Activated CD4-positive, alpha-beta T cell treated with anti-CD3 and anti-CD28 coated beads for 4 hours (primary cell): ENCODE measurements at regions not wholly inside any gene's neighbourhood (a gene's known extent, or its start where the extent isn't known, plus 50 kb on each side); places are given as distances from the start of the nearest gene placed in this dataset.
"Not testable (repeated sequence)": the region's sequence is repeated elsewhere in the genome, so short reads cannot be mapped to it uniquely, and the experiment has no call there.

ENCODE experiments used
- DNase-seq, 2 donors: peaks; one replicate each; pipeline ENCODE4 v3.0.0-alpha.2; 2020

GRCh38 chr6:103113416-103113815 is 1719.9 kb downstream of the GRIK2 start:
- DNase-seq: no peak

- DNase-seq: no peak
Observed at GRCh38 chr6:103107985-103108384, 1714.5 kb downstream of the GRIK2 start.

GRCh38 chr6:103105686-103106085 is 1712.2 kb downstream of the GRIK2 start:
- DNase-seq: no peak

GRCh38 chr6:103101267-103101666 is 1707.8 kb downstream of the GRIK2 start:
- DNase-seq: no peak

GRCh38 chr6:103092414-103092813 is 1698.9 kb downstream of the GRIK2 start:
- not testable (repeated sequence) for DNase-seq

GRCh38 chr6:103085801-103086200 is 1692.3 kb downstream of the GRIK2 start:
- DNase-seq: no peak

- DNase-seq: no peak
Observed at GRCh38 chr6:103081876-103082630, 1688.5 kb downstream of the GRIK2 start.

GRCh38 chr6:103081126-103081525 is 1687.6 kb downstream of the GRIK2 start:
- DNase-seq: no peak

- no peak for DNase-seq
Observed at GRCh38 chr6:103080497-103080896, 1687.0 kb downstream of the GRIK2 start.

GRCh38 chr6:103079867-103080266 is 1686.4 kb downstream of the GRIK2 start:
- no peak for DNase-seq

- no peak for DNase-seq
Observed at GRCh38 chr6:103062136-103062535, 1668.6 kb downstream of the GRIK2 start.

- no peak for DNase-seq
Observed at GRCh38 chr6:103047567-103047966, 1654.1 kb downstream of the GRIK2 start.

- DNase-seq: no peak
Observed at GRCh38 chr6:103042336-103042735, 1648.8 kb downstream of the GRIK2 start.

GRCh38 chr6:103036846-103037245 is 1643.3 kb downstream of the GRIK2 start:
- DNase-seq: no peak

- no peak for DNase-seq
Observed at GRCh38 chr6:103027271-103027931, 1633.9 kb downstream of the GRIK2 start.

- no peak for DNase-seq
Observed at GRCh38 chr6:103018426-103018825, 1624.9 kb downstream of the GRIK2 start.

- DNase-seq: no peak
Observed at GRCh38 chr6:103017878-103018277, 1624.4 kb downstream of the GRIK2 start.

- no peak for DNase-seq
Observed at GRCh38 chr6:103011605-103012004, 1618.1 kb downstream of the GRIK2 start.

GRCh38 chr6:103002282-103002681 is 1608.8 kb downstream of the GRIK2 start:
- no peak for DNase-seq

- DNase-seq: no peak
Observed at GRCh38 chr6:103001724-103002123, 1608.2 kb downstream of the GRIK2 start.

GRCh38 chr6:103000688-103001087 is 1607.2 kb downstream of the GRIK2 start:
- no peak for DNase-seq

- DNase-seq: no peak
Observed at GRCh38 chr6:102995491-102995890, 1602.0 kb downstream of the GRIK2 start.

GRCh38 chr6:102994866-102995265 is 1601.4 kb downstream of the GRIK2 start:
- DNase-seq: no peak

GRCh38 chr6:102986086-102986485 is 1592.6 kb downstream of the GRIK2 start:
- no peak for DNase-seq

- DNase-seq: no peak
Observed at GRCh38 chr6:102984357-102984756, 1590.8 kb downstream of the GRIK2 start.
